Progenitor cell of endocrine pancreas (in vitro differentiated cells): ENCODE measurements at regions not wholly inside any gene's neighbourhood (a gene's known extent, or its start where the extent isn't known, plus 50 kb on each side); places are given as distances from the start of the nearest gene placed in this dataset.

Experiments used
- DNase-seq: peaks from one replicate; pipeline ENCODE4 v3.0.0; 2021; ENCODE audit warnings: low spot score; ENCODE audit not compliant: unreplicated experiment
- H3K27ac Mint-ChIP-seq: 2 replicates; pipeline ENCODE4 v1.8.0; 2021; ENCODE audit warnings: mild to moderate bottlenecking, moderate library complexity, mixed read lengths
- H3K27me3 Mint-ChIP-seq: 2 replicates; pipeline ENCODE4 v1.8.0; 2021; ENCODE audit warnings: mixed read lengths
- H3K36me3 Mint-ChIP-seq: 2 replicates; pipeline ENCODE4 v1.8.0; 2022; ENCODE audit warnings: mixed read lengths; ENCODE audit not compliant: insufficient read depth
- H3K4me1 Mint-ChIP-seq: 2 replicates; pipeline ENCODE4 v1.8.0; 2021; ENCODE audit warnings: low read depth, mixed read lengths
- H3K4me3 Mint-ChIP-seq: 2 replicates; pipeline ENCODE4 v1.8.0; 2021; ENCODE audit warnings: low read depth, mild to moderate bottlenecking, moderate library complexity, mixed read lengths
- H3K9me3 Mint-ChIP-seq: 2 replicates; pipeline ENCODE4 v1.8.0; 2021; ENCODE audit warnings: low read depth, mixed read lengths
- CTCF ChIP-seq: fragments of 200-600 bp; sonication (generic); IDR thresholded peaks from one replicate; pipeline ENCODE4 v1.5.0; 2021; ENCODE audit warnings: antibody characterized with exemption, mild to moderate bottlenecking; ENCODE audit not compliant: unreplicated experiment

GRCh38 chr18:54086863-54087262, 137.6 kb downstream of the MBD2 start:
- no peak for DNase-seq
- H3K36me3 Mint-ChIP-seq: no peaks in the 10 kb centered on the region
- H3K4me1 Mint-ChIP-seq: no peaks in the 10 kb centered on the region
- TF ChIP-seq CTCF: no peak
- no peak overlapping the region for H3K27ac Mint-ChIP-seq
- no peak overlapping the region for H3K4me3 Mint-ChIP-seq
- H3K9me3 Mint-ChIP-seq: peaks cover 12% of the 10 kb centered on the region
- H3K27me3 Mint-ChIP-seq: no peaks in the 10 kb centered on the region

- Mint-ChIP-seq H3K27ac (no peak overlapping the region), H3K4me1 (no peaks in the 10 kb centered on the region), H3K27me3 (no peaks in the 10 kb centered on the region), H3K4me3 (no peak overlapping the region), H3K9me3 (peaks cover 14% of the 10 kb centered on the region), H3K36me3 (no peaks in the 10 kb centered on the region)
- no peak for DNase-seq
- TF ChIP-seq CTCF: no peak
These were observed 138.2 kb downstream of the MBD2 start for GRCh38 chr18:54086046-54086802.

GRCh38 chr18:54080858-54081257, 143.6 kb downstream of the MBD2 start:
- H3K4me3 Mint-ChIP-seq: no peak overlapping the region
- DNase-seq: no peak
- no peaks in the 10 kb centered on the region for H3K27me3 Mint-ChIP-seq
- H3K27ac Mint-ChIP-seq: no peak overlapping the region
- no peaks in the 10 kb centered on the region for H3K4me1 Mint-ChIP-seq
- TF ChIP-seq CTCF: no peak
- H3K9me3 Mint-ChIP-seq: peaks cover 14% of the 10 kb centered on the region
- no peaks in the 10 kb centered on the region for H3K36me3 Mint-ChIP-seq

- Mint-ChIP-seq H3K36me3 (no peaks in the 10 kb centered on the region), H3K4me1 (no peaks in the 10 kb centered on the region), H3K9me3 (no peaks in the 10 kb centered on the region), H3K27me3 (no peaks in the 10 kb centered on the region), H3K27ac (no peak overlapping the region), H3K4me3 (no peak overlapping the region)
- no peak for TF ChIP-seq CTCF
- no peak for DNase-seq
These were observed 148.3 kb downstream of the MBD2 start for GRCh38 chr18:54076166-54076565.

GRCh38 chr18:54075689-54076088, 148.8 kb downstream of the MBD2 start:
- no peaks in the 10 kb centered on the region for H3K9me3 Mint-ChIP-seq
- no peaks in the 10 kb centered on the region for H3K27me3 Mint-ChIP-seq
- no peak overlapping the region for H3K27ac Mint-ChIP-seq
- no peaks in the 10 kb centered on the region for H3K4me1 Mint-ChIP-seq
- no peak for TF ChIP-seq CTCF
- no peak for DNase-seq
- no peaks in the 10 kb centered on the region for H3K36me3 Mint-ChIP-seq
- H3K4me3 Mint-ChIP-seq: no peak overlapping the region
